GM06990 (cell line): ENCODE measurements at regions not wholly inside any gene's neighbourhood (a gene's known extent, or its start where the extent isn't known, plus 50 kb on each side); places are given as distances from the start of the nearest gene placed in this dataset.

Source experiments
- DNase-seq: peaks from one replicate; pipeline ENCODE4 v3.0.0-alpha.2; 2011; ENCODE audit not compliant: insufficient read length; ENCODE audit errors: extremely low read depth
- H3K27me3 ChIP-seq: replicated peaks from 2 replicates; pipeline ENCODE4 v1.6.0; 2011; ENCODE audit warnings: low read length; ENCODE audit not compliant: control insufficient read depth, insufficient read depth
- H3K36me3 ChIP-seq: 2 replicates; pipeline ENCODE4 v1.5.1; 2011; ENCODE audit warnings: low read length; ENCODE audit not compliant: control insufficient read depth, insufficient read depth
- H3K4me3 ChIP-seq: replicated peaks from 2 replicates; pipeline ENCODE4 v1.5.1; 2011; ENCODE audit warnings: low read depth, mild to moderate bottlenecking, control low read depth, low read length
- CTCF ChIP-seq: IDR thresholded peaks from 2 replicates; pipeline ENCODE4 v1.5.1; 2011; ENCODE audit warnings: low read length, control low read depth, mild to moderate bottlenecking, inconsistent platforms; ENCODE audit not compliant: insufficient read depth, poor library complexity, severe bottlenecking

GRCh38 chr2:204251158-204251997 lies 293.9 kb upstream of the PARD3B start:
- DNase-seq, result no peak
- no peak for TF ChIP-seq CTCF
- no peaks in the 10 kb centered on the region for H3K27me3 ChIP-seq
- H3K4me3 ChIP-seq, result no peak overlapping the region
- H3K36me3 ChIP-seq, result no peaks in the 10 kb centered on the region

- H3K27me3 ChIP-seq, result no peaks in the 10 kb centered on the region
- no peak for TF ChIP-seq CTCF
- no peak for DNase-seq
- no peaks in the 10 kb centered on the region for H3K36me3 ChIP-seq
- no peak overlapping the region for H3K4me3 ChIP-seq
These were observed 293.3 kb upstream of the PARD3B start for GRCh38 chr2:204251998-204252376.

GRCh38 chr2:204255071-204255470 lies 290.2 kb upstream of the PARD3B start:
- H3K27me3 ChIP-seq, result no peaks in the 10 kb centered on the region
- no peak overlapping the region for H3K4me3 ChIP-seq
- no peaks in the 10 kb centered on the region for H3K36me3 ChIP-seq
- DNase-seq, result no peak
- no peak for TF ChIP-seq CTCF

- no peak overlapping the region for H3K4me3 ChIP-seq
- no peak for TF ChIP-seq CTCF
- no peak for DNase-seq
- no peaks in the 10 kb centered on the region for H3K27me3 ChIP-seq
- H3K36me3 ChIP-seq, result no peaks in the 10 kb centered on the region
These were observed 289.7 kb upstream of the PARD3B start for GRCh38 chr2:204255526-204255925.

- no peaks in the 10 kb centered on the region for H3K36me3 ChIP-seq
- DNase-seq, result no peak
- H3K27me3 ChIP-seq, result no peaks in the 10 kb centered on the region
- H3K4me3 ChIP-seq, result no peak overlapping the region
- TF ChIP-seq CTCF, result no peak
These were observed 287.5 kb upstream of the PARD3B start for GRCh38 chr2:204257781-204258180.
